Lower leg skin (tissue), 4 donors: ENCODE measurements at regions not wholly inside any gene's neighbourhood (a gene's known extent, or its start where the extent isn't known, plus 50 kb on each side); places are given as distances from the start of the nearest gene placed in this dataset.
A peak's percentile ranks its signal among the peaks of the same experiment; 100 is the strongest.

Experiments
- DNase-seq, 2 donors: peaks; one replicate each; pipeline ENCODE4 v3.0.0-alpha.2; 2019; ENCODE audit warnings: low spot score in 2 of 2
- H3K4me3 ChIP-seq: fragments of 200-600 bp; sonication (generic); 2 replicates; pipeline ENCODE4 v1.5.1; 2017; ENCODE audit warnings: mild to moderate bottlenecking, low read depth; ENCODE audit not compliant: poor library complexity, severe bottlenecking
- POLR2A ChIP-seq, 2 donors: fragments of 450-650 bp; IDR thresholded peaks; one replicate each; pipeline ENCODE4 v1.6.1; 2016 to 2017; ENCODE audit warnings: antibody characterized with exemption in 2 of 2, mild to moderate bottlenecking in 1 of 2, moderate library complexity in 1 of 2
- WGBS, 2 donors: methylation state at CpG; one replicate each; pipeline ENCODE4 v1.1.5; 2018; 5-methylcytosine and 5-hydroxymethylcytosine counted together
- intact Hi-C: fragments of 100-400 bp; cut with DNase I; formaldehyde crosslinking; loops from one replicate; pipeline ENCODE4 v1.15.0; 2023; ENCODE audit warnings: low total_unique reads
- TF ChIP-seq, protein P1 (sequence below), 3 donors: fragments of 450-650 bp; IDR thresholded peaks; one replicate each; pipeline ENCODE4 v1.5.1; 2016; ENCODE audit warnings: antibody characterized with exemption in 3 of 3, mild to moderate bottlenecking in 3 of 3, moderate library complexity in 2 of 3

- H3K4me3 ChIP-seq = no peak overlapping the region
- TF ChIP-seq, protein P1, sequence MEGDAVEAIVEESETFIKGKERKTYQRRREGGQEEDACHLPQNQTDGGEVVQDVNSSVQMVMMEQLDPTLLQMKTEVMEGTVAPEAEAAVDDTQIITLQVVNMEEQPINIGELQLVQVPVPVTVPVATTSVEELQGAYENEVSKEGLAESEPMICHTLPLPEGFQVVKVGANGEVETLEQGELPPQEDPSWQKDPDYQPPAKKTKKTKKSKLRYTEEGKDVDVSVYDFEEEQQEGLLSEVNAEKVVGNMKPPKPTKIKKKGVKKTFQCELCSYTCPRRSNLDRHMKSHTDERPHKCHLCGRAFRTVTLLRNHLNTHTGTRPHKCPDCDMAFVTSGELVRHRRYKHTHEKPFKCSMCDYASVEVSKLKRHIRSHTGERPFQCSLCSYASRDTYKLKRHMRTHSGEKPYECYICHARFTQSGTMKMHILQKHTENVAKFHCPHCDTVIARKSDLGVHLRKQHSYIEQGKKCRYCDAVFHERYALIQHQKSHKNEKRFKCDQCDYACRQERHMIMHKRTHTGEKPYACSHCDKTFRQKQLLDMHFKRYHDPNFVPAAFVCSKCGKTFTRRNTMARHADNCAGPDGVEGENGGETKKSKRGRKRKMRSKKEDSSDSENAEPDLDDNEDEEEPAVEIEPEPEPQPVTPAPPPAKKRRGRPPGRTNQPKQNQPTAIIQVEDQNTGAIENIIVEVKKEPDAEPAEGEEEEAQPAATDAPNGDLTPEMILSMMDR (IDR thresholded peaks at IDR 0.05) = no peak
- no peak for TF ChIP-seq POLR2A (IDR thresholded peaks at IDR 0.05)
- DNase-seq = peak in 1 of 2 donors; percentile 81
- 79 to 83% methylated on average over 16 of the region's 16 CpGs for WGBS, 2 donors
- intact Hi-C loops = no loop called here
These were observed 290.1 kb downstream of the TCERG1L start for GRCh38 chr10:131021246-131021895.

DNA sequence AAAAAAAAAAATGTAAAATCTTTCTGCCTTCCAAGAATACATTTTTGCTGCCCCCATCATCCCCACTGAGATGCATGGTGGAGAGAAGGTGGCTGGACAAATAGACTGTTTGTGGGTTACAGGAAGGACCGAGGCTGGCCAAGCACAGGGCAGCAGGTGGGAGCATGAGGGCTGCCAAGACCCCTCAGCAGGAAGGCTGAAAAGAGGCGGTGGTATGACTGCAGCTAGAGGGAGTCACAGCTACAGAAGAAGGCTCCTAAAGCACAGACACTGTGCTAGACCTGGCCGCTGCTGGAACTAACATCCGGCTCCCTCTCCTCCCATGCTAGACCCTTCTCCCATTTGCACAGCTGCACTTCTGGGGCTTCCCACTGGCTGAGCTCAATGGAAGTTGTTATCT is 289.6 kb downstream of the TCERG1L start:
- 65 to 71% methylated on average over 4 of the region's 4 CpGs for WGBS, 2 donors
- no peak for TF ChIP-seq POLR2A (IDR thresholded peaks at IDR 0.05)
- TF ChIP-seq, protein P1 (IDR thresholded peaks at IDR 0.05) = no peak

GRCh38 chr10:131022369-131022768 is 289.2 kb downstream of the TCERG1L start:
- no peak overlapping the region for H3K4me3 ChIP-seq
- intact Hi-C loops = no loop called here
- DNase-seq = peak in 1 of 2 donors; percentile 50
- TF ChIP-seq, protein P1 (IDR thresholded peaks at IDR 0.05) = no peak
- TF ChIP-seq POLR2A (IDR thresholded peaks at IDR 0.05) = no peak
- WGBS, 2 donors = 89 to 92% methylated on average over 10 of the region's 10 CpGs

More for the DNA sequence above, 289.6 kb downstream of the TCERG1L start:
- intact Hi-C loops = no loop called here
- peak in 1 of 2 donors; percentile 45 for DNase-seq
- H3K4me3 ChIP-seq = no peak overlapping the region

DNA sequence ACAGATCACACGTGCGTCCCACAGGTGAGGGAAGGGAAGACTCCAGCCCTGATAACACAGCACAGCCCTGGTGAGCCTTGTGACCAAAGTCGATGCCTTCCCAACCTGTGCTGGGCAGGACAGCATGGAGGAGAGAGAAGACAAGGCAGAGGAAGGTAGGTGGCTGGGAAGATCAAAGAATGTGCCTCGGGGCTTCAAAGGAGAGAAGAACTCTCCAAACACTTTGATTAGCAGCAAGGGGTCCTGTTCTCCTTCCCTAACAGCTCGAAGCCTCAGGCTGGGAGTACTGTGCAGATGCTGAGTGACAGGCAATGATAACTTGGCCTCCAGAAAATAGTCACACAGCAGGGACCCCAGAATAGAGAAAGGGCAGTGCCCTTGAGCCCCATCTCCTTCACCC is 288.5 kb downstream of the TCERG1L start:
- DNase-seq = peak in 1 of 2 donors; percentile 72
- TF ChIP-seq POLR2A (IDR thresholded peaks at IDR 0.05) = no peak
- TF ChIP-seq, protein P1 (IDR thresholded peaks at IDR 0.05) = no peak
- intact Hi-C loops = no loop called here
- H3K4me3 ChIP-seq = no peak overlapping the region
- 42 to 43% methylated on average over 5 of the region's 5 CpGs for WGBS, 2 donors

- TF ChIP-seq, protein P1 (IDR thresholded peaks at IDR 0.05) = no peak
- TF ChIP-seq POLR2A (IDR thresholded peaks at IDR 0.05) = no peak
- peak in 1 of 2 donors; percentile 48 for DNase-seq
- no peak overlapping the region for H3K4me3 ChIP-seq
- WGBS, 2 donors = 77 to 87% methylated on average over 17 of the region's 17 CpGs
- intact Hi-C loops = no loop called here
These were observed 287.0 kb downstream of the TCERG1L start for GRCh38 chr10:131024259-131025131.
